OCI-M2 (cell line): ENCODE measurements at regions not wholly inside any gene's neighbourhood (a gene's known extent, or its start where the extent isn't known, plus 50 kb on each side); places are given as distances from the start of the nearest gene placed in this dataset.

Source experiments
- DNase-seq: peaks from one replicate; lab custom pipeline; 2025; ENCODE audit not compliant: unreplicated experiment; lab: John Stamatoyannopoulos, UW

GRCh38 chr6:21844120-21844917 is 250.8 kb downstream of the SOX4 start:
- no peak for DNase-seq

GRCh38 chr6:21845018-21845417 is 251.5 kb downstream of the SOX4 start:
- no peak for DNase-seq

- DNase-seq = no peak
Measured at GRCh38 chr6:21845439-21846140, 252.0 kb downstream of the SOX4 start.

GRCh38 chr6:21846541-21847451 is 253.2 kb downstream of the SOX4 start:
- DNase-seq = no peak

DNA sequence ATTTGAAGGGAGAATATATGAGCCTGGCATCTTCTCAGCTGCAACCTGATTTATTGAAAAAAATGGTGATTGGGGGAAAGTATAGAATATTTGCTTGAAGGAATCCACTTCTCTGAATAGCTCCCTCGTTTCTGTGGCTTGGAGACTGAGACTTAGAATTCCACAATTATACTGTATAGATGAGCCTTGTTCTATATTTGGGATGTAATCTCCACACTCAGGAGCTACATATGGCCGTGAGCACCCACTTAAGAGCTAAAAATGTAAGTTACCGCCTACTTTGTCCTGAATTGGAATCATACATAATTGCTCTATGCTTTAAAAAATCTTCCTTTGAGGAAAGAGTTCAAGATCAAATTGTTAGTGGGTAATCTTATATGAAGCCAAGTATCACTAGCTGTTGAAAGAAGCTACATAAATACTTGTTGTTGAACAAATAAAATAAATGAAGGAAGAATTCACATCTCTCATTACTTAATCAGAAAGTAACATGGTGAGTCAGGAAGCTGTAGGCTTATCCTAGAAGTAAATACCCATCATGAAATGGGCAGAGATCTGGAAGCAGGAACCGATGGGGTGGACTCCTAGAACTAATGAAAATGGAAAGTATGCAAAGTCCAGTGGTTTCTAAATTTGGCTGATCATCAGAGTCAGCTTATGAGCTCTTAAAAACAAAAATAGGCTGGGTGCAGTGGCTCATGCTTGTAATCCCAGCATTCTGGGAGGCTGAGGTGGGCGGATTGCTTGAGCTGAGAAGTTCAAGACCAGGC is 254.3 kb downstream of the SOX4 start:
- DNase-seq = no peak

- no peak for DNase-seq
Measured at GRCh38 chr6:21850691-21851090, 257.1 kb downstream of the SOX4 start.

GRCh38 chr6:21855811-21856455 is 262.4 kb downstream of the SOX4 start:
- no peak for DNase-seq

GRCh38 chr6:21856456-21856825 is 262.9 kb downstream of the SOX4 start:
- DNase-seq = no peak

DNA sequence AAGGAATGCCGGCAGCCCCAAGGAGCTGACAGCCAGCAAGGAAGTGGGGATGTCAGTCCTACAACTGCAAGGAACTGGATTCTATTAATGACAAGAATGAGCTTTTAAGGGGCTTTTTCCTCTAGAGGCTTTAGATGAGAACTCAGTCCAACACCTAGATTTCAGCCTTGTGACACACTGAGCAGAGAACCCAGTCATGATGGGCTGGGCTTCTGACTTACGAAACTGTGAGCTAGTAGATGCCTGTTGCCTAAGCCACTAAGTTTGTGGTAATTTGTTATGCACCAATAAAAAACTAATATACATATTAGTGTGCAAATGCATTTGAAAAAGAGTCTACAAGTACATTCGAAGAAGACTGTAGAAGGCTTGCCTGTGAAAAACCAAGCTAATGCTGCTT is 263.3 kb downstream of the SOX4 start:
- DNase-seq = no peak

- DNase-seq = no peak
Measured at GRCh38 chr6:21858076-21858475, 264.5 kb downstream of the SOX4 start.

GRCh38 chr6:21859193-21859735 is 265.7 kb downstream of the SOX4 start:
- no peak for DNase-seq

GRCh38 chr6:21861942-21862341 is 268.4 kb downstream of the SOX4 start:
- no peak for DNase-seq

GRCh38 chr6:21864206-21864605 is 270.7 kb downstream of the SOX4 start:
- DNase-seq = no peak

GRCh38 chr6:21868226-21868625 is 274.7 kb downstream of the SOX4 start:
- DNase-seq = no peak

- no peak for DNase-seq
Measured at GRCh38 chr6:21869085-21869771, 275.7 kb downstream of the SOX4 start.

DNA sequence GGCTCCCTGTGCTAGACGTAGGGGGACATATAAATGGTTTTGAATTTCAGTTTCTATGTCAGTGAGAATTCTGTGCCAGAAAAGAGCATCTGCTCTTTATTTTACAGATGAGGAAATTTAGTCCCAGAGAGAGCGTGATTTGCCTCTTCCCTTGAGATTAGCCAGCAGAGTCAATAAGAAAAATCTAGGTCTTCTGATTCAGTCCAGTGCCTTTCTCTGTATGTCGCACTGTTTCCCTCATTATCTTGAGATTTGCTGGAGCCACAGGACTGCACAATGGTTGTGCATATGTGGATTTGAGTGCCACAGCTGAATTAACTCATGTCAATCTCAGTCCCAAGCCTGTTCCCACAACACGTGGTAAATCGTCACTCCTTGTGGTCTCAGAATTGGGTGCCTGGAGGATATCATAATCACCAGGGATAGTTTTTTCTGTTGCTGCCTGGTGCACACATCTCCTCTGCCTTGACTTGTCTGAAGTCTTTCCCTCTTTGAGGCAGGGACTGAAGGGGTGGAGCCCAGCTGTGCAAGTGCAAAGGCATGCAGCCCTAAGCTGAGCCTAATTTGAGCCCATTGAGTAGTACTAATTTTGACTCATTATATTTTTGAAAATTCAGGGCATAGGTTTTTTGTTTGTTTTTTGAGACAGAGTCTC is 276.7 kb downstream of the SOX4 start:
- DNase-seq = no peak

DNA sequence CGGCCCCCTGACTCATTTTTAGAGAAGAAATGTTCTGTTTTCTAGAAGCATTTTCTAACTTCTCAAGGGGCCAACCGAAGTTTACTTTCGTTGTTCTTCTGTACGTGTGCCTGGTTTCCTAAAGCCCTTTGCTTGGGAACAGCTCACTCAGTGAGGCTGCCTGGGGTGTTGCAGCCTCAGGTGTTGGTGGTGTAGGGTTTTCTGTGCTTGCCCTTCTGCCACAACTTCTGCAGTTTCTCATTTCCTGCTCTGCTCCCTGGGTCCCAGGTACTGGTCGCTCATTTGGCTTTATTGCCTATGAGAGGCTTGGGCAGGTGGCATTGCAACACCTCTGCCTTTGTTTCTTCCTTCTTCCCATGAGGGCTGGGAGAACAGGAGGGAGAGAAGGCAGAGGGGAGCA is 278.3 kb downstream of the SOX4 start:
- no peak for DNase-seq

DNA sequence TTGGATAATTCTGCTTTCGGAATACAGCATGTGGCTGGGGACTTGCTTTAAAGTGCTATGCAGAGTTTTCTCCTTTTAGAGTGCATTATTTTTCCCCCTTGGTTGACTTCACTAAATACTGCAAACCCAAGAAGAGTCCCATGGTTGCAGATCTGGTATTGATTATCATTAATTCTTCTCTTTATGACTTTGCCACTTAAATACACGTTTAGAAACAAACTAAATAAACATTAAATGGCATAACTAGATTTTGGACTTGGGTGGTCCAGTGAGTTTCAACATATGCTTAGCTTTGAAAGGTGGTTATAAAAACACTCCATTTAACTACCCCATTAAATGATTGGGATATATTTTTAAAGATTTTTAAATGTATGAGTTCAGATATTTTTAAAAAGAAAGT is 279.2 kb downstream of the SOX4 start:
- no peak for DNase-seq

GRCh38 chr6:21873562-21873961 is 280.0 kb downstream of the SOX4 start:
- no peak for DNase-seq
